Erythroblast (primary cell): ENCODE measurements at regions not wholly inside any gene's neighbourhood (a gene's known extent, or its start where the extent isn't known, plus 50 kb on each side); places are given as distances from the start of the nearest gene placed in this dataset.

Experiments used
- GATA1 ChIP-seq: IDR thresholded peaks from 2 replicates; pipeline ENCODE4 v1.6.1; 2011; ENCODE audit warnings: low read depth, mild to moderate bottlenecking, control low read depth, low read length, moderate library complexity
- POLR2A ChIP-seq: IDR thresholded peaks from 2 replicates; pipeline ENCODE4 v1.6.1; 2011; ENCODE audit warnings: mild to moderate bottlenecking, low read length

DNA sequence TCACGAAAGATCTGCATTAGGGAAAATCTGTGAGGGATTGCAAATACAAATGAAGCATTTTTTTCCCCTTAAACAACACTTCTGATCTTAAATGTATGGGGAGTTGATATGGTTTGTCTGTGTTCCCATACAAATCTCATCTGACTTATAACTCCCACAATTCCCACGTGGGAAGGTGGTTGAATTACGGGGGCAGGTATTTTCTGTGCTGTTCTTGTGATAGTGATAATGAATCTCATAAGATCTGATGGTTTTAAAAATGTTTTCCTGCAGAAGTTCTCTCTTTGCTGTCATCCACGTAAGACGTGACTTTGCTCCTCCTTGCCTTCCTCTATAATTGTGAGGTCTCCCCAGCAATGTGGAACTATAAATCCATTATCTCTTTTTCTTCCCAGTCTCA lies 107.4 kb upstream of the KCNIP4 start:
- TF ChIP-seq POLR2A (no peak), GATA1 (no peak)
